Adrenal gland (tissue), 5 donors: ENCODE measurements at regions not wholly inside any gene's neighbourhood (a gene's known extent, or its start where the extent isn't known, plus 50 kb on each side); places are given as distances from the start of the nearest gene placed in this dataset.

Experiments used
- CTCF ChIP-seq, 6 experiments: fragments of 450-650 bp in 4 of 6; fragments of 200-600 bp in 2 of 6; sonication (generic) in 1 of 6; IDR thresholded peaks; 1 replicate in 5 of 6; 2 replicates in 1 of 6; pipeline versions ENCODE4 v1.5.1 to v1.8.0; 2016 to 2021; ENCODE audit warnings: antibody characterized with exemption in 6 of 6, mild to moderate bottlenecking in 2 of 6, moderate library complexity in 1 of 6
- POLR2A ChIP-seq, 2 donors: fragments of 450-650 bp; IDR thresholded peaks; one replicate each; pipeline ENCODE4 v1.6.1; 2017; ENCODE audit warnings: antibody characterized with exemption in 2 of 2, mild to moderate bottlenecking in 2 of 2, moderate library complexity in 1 of 2
- donor health status: DM: no; HTN: no; CAD: no.

- TF ChIP-seq CTCF (IDR thresholded peaks at IDR 0.05): no peak
- TF ChIP-seq POLR2A (IDR thresholded peaks at IDR 0.05): no peak
Measured at GRCh38 chr15:54990793-54991192, 205.9 kb downstream of the RSL24D1 start.
